ENCODE measurements at regions not wholly inside any gene's neighbourhood (a gene's known extent, or its start where the extent isn't known, plus 50 kb on each side); places are given as distances from the start of the nearest gene placed in this dataset.

DNA sequence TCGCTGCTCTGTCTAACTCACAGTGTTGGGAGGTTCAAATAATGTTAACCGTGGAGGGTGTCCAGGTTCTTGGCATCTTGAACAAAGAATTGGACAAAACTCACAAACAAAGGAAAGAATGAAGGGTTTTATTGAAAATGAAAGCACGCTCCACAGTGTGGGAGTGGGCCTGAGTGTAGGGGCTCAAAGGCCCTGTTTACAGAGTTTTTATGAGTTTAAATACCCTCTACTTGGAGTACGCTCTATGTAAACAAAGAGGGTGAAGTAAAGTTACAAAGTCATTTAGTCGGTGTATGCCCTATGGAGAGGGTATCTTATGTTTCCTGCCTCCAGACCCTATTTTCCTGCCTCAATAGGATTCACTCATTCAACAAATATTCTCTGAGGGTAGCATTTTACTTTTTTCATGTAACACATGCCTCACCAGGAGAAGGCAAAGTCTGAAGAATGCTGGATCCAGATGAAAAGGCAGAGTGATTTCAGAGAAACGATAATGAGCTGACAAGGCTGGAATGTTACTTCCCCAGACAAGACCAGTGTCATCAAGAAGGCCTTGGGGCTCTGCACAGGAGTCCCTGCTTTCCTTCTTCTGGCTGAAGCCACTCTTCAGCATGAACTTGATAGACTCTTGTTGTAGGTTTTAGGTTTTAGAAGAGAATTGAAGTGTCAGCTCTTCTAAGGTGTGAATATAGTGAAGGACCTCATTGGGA, 163.6 kb downstream of the FAM43A start:
- Histone ChIP-seq H3K36me3 (ENCODE audit: insufficient read depth, low read length) (no peaks in the 10 kb centered on the region), H3K9me3 (ENCODE audit: control insufficient read depth, insufficient read depth, low read length) (no peaks in the 10 kb centered on the region), H3K9ac (ENCODE audit: low read depth, low read length) (no peak overlapping the region), H3K4me1 (ENCODE audit: insufficient read depth, low read length) (no peaks in the 10 kb centered on the region)

DNA sequence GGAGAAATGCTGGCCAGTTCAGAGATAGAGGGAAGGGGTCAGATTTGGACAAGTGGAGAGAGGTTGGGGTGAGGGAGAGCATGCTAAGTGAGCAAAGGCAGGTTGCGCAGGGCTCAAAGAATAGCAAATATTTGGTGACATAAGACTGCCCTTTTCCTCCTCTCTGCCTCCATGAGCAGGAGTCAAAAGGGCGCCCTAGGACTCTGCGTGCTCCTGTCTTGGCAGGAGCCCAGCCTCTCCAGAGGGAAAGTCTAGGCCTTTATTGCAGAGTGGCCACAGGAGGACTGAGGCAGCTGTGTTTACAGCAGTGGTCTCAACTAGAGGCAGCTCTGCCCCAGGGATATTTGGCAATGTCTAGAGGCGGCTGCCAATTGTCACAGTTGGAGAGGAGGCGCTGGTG, 165.6 kb downstream of the FAM43A start:
- no peak overlapping the region for H3K9ac ChIP-seq (ENCODE audit: low read depth, low read length)
- H3K36me3 ChIP-seq (ENCODE audit: insufficient read depth, low read length) = no peaks in the 10 kb centered on the region
- H3K9me3 ChIP-seq (ENCODE audit: control insufficient read depth, insufficient read depth, low read length) = no peaks in the 10 kb centered on the region
- no peaks in the 10 kb centered on the region for H3K4me1 ChIP-seq (ENCODE audit: insufficient read depth, low read length)

DNA sequence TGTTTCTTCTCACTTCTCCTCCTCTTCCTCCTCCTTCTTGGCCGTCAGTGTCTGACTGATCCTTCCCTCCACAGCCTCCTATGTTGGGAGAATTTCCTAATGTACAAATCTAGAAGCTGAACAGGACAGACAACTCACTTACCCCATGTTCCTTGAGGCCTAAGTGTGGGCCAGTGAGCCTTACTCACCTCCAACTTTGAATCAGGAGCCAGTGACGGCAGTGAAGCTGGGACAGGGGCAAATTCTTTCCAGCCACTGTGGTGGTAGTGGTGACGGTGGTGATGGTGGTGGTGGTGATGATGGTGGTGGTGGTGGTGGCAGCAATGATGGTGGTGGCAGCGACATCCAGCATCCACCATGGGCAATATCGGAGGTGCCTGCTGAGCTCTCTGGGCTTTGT, 166.3 kb downstream of the FAM43A start:
- Histone ChIP-seq H3K9me3 (ENCODE audit: control insufficient read depth, insufficient read depth, low read length) (no peaks in the 10 kb centered on the region), H3K9ac (ENCODE audit: low read depth, low read length) (no peak overlapping the region), H3K36me3 (ENCODE audit: insufficient read depth, low read length) (no peaks in the 10 kb centered on the region), H3K4me1 (ENCODE audit: insufficient read depth, low read length) (no peaks in the 10 kb centered on the region)

DNA sequence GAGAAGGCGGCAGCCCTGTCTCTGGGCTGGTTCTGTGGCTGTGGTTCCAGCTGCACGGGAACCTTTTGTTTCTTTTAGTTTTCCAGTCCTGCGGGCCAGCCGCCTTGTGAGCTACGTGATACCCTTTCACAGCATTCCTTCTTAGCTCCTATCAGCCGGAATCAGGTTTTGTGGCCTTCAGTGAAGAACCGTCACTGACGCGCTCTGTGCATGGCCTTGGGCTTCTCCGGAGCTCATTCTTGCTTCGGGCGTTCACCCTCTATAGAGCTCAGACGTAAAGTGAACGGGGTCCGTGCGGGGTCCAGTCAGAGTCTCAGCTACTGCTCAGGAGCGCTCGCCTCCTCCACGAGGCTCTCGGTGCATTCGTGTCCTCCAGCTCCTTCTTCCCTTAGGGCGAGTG, 166.7 kb downstream of the FAM43A start:
- Histone ChIP-seq H3K4me1 (ENCODE audit: insufficient read depth, low read length) (no peaks in the 10 kb centered on the region), H3K9me3 (ENCODE audit: control insufficient read depth, insufficient read depth, low read length) (no peaks in the 10 kb centered on the region), H3K36me3 (ENCODE audit: insufficient read depth, low read length) (no peaks in the 10 kb centered on the region), H3K9ac (ENCODE audit: low read depth, low read length) (no peak overlapping the region)

DNA sequence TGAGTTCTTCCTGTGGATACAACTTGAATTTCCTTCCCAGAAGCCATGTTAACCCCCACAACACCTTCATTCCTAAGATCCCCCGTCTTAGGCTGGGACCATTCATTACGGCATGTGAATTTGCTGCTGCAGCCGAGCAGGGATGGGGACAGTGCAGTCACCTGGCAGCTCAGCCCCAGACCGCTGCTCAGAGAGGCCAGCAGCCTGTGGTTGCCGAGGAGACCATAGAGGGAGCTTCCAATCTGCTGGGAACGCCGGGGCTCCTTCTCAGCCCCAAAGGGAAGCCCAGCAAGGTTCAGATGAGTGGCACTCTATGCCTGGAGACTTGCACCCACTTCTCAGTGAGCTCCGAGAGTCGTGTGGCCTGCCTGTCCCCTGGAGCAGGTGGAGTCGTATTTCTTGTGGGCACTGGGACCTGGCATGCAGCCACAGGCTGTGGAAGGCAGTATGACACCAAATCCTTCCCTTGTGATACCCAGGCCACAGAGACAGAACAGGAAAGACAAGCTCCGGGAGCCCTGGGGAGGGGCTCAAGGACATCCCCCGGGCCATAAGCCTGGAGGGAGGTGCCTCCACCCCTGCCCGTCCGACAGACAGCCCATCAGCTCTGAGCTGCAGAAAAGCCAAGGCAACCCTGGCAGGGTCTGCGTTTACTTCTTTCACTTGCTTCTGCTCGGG, 167.3 kb downstream of the FAM43A start:
- H3K4me1 ChIP-seq (ENCODE audit: insufficient read depth, low read length) = no peaks in the 10 kb centered on the region
- H3K36me3 ChIP-seq (ENCODE audit: insufficient read depth, low read length) = no peaks in the 10 kb centered on the region
- H3K9me3 ChIP-seq (ENCODE audit: control insufficient read depth, insufficient read depth, low read length) = no peaks in the 10 kb centered on the region
- no peak overlapping the region for H3K9ac ChIP-seq (ENCODE audit: low read depth, low read length)

DNA sequence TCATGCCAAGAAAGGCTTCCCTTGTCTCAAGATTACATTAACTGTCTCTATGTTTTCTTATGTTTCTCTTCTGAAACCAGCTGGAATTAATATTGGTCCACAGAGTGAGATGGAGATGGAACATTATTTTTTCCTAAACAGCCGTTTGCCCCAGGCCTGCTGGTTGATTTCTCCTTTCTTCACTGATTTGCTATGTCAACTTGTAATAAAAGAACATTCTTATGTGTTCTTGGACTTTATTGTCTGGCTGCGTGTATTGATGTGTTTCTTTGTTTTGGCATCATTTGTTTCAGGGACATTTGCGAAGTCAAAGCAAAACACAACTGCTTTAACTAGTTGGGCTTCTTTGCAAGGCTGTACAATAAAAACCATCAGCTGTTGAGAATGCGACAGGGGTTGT, 168.5 kb downstream of the FAM43A start:
- H3K36me3 ChIP-seq (ENCODE audit: insufficient read depth, low read length) = no peaks in the 10 kb centered on the region
- H3K9me3 ChIP-seq (ENCODE audit: control insufficient read depth, insufficient read depth, low read length) = no peaks in the 10 kb centered on the region; the same call in 1 of the 2 replicates
- no peak overlapping the region for H3K9ac ChIP-seq (ENCODE audit: low read depth, low read length)
- no peaks in the 10 kb centered on the region for H3K4me1 ChIP-seq (ENCODE audit: insufficient read depth, low read length)

DNA sequence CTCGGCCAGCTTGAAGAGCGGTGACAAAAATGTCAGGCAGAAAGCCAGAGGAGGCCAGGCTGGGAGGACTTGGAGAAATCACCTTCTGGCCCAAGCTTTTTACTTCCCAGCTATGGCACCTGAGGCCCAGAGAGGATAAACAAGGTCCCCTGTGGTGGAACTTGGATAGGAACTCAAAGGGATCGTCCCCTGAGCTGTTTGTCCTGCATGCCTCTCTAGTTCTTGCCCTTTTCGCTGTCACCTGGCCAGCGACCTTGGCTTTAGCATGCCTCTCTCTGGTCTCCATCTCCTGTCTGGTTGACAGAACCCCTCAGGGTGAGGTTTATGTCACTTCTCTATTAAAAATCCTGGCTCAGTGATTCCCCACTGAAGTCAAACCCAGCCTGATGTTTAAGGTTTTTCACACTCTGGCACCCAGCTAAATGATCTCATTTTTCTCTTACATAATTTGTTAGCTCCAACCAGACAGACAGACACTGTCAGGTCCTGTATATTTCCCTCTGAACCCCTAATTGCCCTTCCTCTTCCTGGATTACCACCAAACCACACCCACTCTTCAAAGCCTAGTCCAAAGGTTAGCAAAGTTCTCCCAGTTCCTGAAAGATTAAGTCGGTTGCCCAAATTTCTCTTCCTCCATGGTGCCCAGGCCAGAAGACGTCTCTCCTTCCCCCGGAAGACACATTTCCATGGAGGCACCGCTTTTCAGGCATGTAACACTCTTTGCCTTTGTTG, 169.1 kb downstream of the FAM43A start:
- no peaks in the 10 kb centered on the region for H3K4me1 ChIP-seq (ENCODE audit: insufficient read depth, low read length)
- no peaks in the 10 kb centered on the region; the same call in 1 of the 2 replicates for H3K9me3 ChIP-seq (ENCODE audit: control insufficient read depth, insufficient read depth, low read length)
- H3K9ac ChIP-seq (ENCODE audit: low read depth, low read length) = no peak overlapping the region
- H3K36me3 ChIP-seq (ENCODE audit: insufficient read depth, low read length) = no peaks in the 10 kb centered on the region

DNA sequence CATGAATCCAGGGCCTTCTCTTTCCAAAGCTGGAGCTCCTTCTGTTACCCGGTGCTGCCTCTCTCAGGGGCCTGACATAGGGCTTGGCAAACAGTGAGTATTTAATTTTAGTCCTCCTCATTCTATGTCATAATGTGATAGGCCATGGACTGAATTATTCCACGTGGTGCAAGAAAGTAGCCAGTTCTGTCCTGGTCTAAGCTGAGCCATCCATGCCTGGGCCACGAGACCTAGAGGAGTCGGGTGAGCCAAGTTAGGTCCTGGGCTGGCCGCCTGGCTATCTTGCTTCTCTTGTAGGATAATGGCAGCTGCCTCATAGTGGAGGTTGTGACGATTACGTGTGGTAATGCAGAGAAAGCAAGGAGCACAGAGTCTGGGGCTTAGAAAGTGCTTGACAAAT, 170.6 kb downstream of the FAM43A start:
- Histone ChIP-seq H3K4me1 (ENCODE audit: insufficient read depth, low read length) (no peaks in the 10 kb centered on the region), H3K9me3 (ENCODE audit: control insufficient read depth, insufficient read depth, low read length) (no peaks in the 10 kb centered on the region; the same call in 1 of the 2 replicates), H3K9ac (ENCODE audit: low read depth, low read length) (no peak overlapping the region), H3K36me3 (ENCODE audit: insufficient read depth, low read length) (no peaks in the 10 kb centered on the region)

DNA sequence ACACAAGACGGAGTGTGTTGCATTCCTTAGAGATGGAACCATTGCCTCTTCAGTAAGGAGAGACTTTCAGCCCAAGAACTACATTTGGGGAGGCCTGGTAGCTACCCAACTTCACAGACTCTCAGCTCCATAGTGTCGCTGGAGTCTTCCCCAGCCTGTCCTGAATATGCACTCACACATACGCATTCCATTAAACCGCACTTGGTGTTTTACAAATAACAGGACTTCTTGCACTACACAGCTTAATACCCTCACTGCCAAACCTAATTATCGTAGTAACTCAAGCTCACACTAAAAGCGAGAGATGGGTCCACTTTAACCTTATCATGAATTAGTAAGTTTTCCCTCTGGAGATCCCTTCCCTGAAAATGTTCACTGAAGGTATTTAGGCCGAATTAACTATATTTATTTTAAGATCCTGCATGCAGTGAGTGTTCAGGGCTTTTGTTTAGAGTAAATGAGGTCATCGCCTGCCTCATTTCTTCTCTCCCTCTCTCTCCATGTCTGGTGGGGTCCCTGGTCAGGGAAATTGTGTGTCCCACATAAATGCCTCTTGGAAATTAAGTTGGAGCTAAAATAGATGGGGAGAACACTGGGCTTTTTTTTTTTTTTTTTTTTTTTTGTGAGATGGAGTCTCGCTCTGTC, 171.9 kb downstream of the FAM43A start:
- H3K4me1 ChIP-seq (ENCODE audit: insufficient read depth, low read length) = peaks cover 2% of the 10 kb centered on the region; the same call in 1 of the 2 replicates
- H3K9me3 ChIP-seq (ENCODE audit: control insufficient read depth, insufficient read depth, low read length) = no peaks in the 10 kb centered on the region; the same call in 1 of the 2 replicates
- H3K36me3 ChIP-seq (ENCODE audit: insufficient read depth, low read length) = no peaks in the 10 kb centered on the region
- no peak overlapping the region for H3K9ac ChIP-seq (ENCODE audit: low read depth, low read length)

DNA sequence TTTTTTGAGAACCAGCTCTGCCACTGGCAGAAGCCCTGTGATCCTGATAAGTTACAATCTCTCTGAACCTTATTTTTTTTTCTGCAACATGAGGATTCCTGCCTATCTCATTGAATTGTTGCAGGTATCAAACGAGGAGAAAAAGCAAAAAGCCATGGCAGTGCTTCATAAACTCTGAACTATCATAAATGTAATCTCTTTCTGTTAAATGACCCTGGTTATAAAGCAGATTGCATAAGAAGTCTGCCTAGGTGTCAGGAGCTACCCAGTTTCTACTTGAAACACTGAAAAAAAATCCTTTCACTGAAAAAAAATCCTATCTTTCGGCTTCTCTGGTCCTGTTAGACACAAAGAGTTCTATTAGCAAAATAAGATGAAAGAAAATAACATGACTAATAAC, 172.7 kb downstream of the FAM43A start:
- Histone ChIP-seq H3K9ac (ENCODE audit: low read depth, low read length) (no peak overlapping the region), H3K9me3 (ENCODE audit: control insufficient read depth, insufficient read depth, low read length) (no peaks in the 10 kb centered on the region; the same call in 1 of the 2 replicates), H3K36me3 (ENCODE audit: insufficient read depth, low read length) (no peaks in the 10 kb centered on the region), H3K4me1 (ENCODE audit: insufficient read depth, low read length) (peaks cover 8% of the 10 kb centered on the region; the same call in 1 of the 2 replicates)

DNA sequence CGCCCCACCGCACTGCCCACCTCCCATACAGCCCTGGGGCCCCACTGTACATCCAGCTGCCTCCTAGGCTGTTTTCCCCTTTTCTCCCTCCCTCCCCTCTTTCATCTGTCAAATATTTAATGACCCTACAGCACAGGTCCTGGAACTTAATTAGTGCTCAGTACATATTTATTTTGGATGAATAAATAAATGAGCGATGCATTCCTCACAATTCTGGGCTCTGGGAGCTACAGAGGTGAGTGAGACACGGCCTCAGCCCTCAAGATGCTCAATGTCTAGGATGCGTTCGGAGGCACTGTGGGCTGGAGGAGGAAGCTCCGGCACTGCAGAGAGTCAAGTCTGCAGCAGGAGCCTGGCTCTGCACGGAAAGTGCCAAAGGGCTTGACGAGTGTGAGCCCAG, 175.0 kb downstream of the FAM43A start:
- no peak overlapping the region for H3K9ac ChIP-seq (ENCODE audit: low read depth, low read length)
- no peaks in the 10 kb centered on the region for H3K36me3 ChIP-seq (ENCODE audit: insufficient read depth, low read length)
- H3K4me1 ChIP-seq (ENCODE audit: insufficient read depth, low read length) = peaks cover 8% of the 10 kb centered on the region; the same call in 1 of the 2 replicates
- H3K9me3 ChIP-seq (ENCODE audit: control insufficient read depth, insufficient read depth, low read length) = no peaks in the 10 kb centered on the region; the same call in 1 of the 2 replicates

DNA sequence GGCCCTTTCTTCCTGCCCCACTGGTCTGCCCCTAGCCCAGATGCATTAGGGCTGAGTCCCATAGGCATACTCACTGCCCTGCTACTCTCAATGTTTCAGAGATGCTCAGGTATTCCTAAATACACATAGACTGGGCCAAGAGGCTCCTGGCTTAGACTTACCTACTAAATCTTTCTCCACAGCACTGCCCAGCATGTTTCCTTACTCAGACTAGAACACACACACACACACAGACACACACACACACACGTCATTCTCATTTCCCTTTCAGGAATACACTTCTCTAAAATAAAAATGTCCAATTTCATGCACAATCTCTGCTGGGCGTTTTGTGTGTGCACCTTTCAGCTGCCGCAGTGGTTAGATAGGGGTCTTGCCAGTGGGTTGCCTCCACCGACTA, 175.7 kb downstream of the FAM43A start:
- no peaks in the 10 kb centered on the region; the same call in 1 of the 2 replicates for H3K9me3 ChIP-seq (ENCODE audit: control insufficient read depth, insufficient read depth, low read length)
- no peak overlapping the region for H3K9ac ChIP-seq (ENCODE audit: low read depth, low read length)
- H3K36me3 ChIP-seq (ENCODE audit: insufficient read depth, low read length) = no peaks in the 10 kb centered on the region
- peaks cover 8% of the 10 kb centered on the region; the same call in 1 of the 2 replicates for H3K4me1 ChIP-seq (ENCODE audit: insufficient read depth, low read length)

DNA sequence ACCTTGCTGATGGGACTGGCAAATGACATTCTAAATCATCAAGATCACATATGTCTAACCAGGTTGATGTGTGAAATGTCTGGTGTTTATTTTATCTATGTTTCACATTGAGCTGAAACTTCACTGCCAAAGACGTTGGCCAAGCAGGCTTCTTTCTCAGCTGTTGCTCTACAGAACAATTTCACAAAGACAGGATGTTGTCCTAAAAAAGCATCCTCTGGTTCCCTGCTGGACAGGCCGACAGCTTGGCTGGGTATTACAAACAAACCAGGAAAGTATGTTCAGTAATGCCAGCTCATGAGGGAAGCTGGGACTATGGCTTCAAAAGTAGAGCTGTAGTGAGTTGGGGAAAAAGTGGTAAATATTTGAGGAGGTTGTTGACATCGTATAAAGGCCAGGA, 179.4 kb downstream of the FAM43A start:
- H3K4me1 ChIP-seq (ENCODE audit: insufficient read depth, low read length) = peaks cover 8% of the 10 kb centered on the region; the same call in 1 of the 2 replicates
- H3K9me3 ChIP-seq (ENCODE audit: control insufficient read depth, insufficient read depth, low read length) = no peaks in the 10 kb centered on the region
- H3K36me3 ChIP-seq (ENCODE audit: insufficient read depth, low read length) = no peaks in the 10 kb centered on the region
- no peak overlapping the region for H3K9ac ChIP-seq (ENCODE audit: low read depth, low read length)

DNA sequence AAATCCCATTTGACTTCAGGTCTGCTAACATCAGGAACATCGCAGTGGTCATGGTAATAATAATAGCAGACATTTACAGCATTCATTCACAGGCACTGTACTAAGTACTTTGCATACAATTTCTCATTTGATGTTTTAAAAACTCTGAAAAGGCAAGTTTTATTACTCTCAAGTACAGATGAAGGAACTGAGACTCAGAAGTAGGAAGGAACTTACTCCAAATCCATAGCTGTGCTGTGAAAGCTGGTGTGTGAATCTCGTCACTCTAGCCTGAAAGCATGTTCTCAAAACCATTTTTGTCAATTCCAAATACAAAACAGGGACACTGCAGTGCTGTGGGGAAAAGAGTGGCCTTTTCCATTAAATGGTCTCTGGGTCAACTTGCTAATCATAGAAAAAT, 179.9 kb downstream of the FAM43A start:
- H3K9ac ChIP-seq (ENCODE audit: low read depth, low read length) = no peak overlapping the region
- H3K36me3 ChIP-seq (ENCODE audit: insufficient read depth, low read length) = no peaks in the 10 kb centered on the region
- H3K4me1 ChIP-seq (ENCODE audit: insufficient read depth, low read length) = peaks cover 10% of the 10 kb centered on the region; the same call in 1 of the 2 replicates
- no peaks in the 10 kb centered on the region for H3K9me3 ChIP-seq (ENCODE audit: control insufficient read depth, insufficient read depth, low read length)
